ENCODE measurements at regions not wholly inside any gene's neighbourhood (a gene's known extent, or its start where the extent isn't known, plus 50 kb on each side); places are given as distances from the start of the nearest gene placed in this dataset.

GRCh38 chr12:84656705-84657104 is 255.9 kb downstream of the SLC6A15 start (continued):
- TF ChIP-seq CHD1 (IDR thresholded peaks at IDR 0.05; ENCODE audit: low read depth, low read length) (no peak), CREB1 (IDR thresholded peaks at IDR 0.05) (no peak), POLR2AphosphoS5 (IDR thresholded peaks at IDR 0.05; ENCODE audit: low read depth, low read length) (no peak), NANOG (IDR thresholded peaks at IDR 0.05; ENCODE audit: insufficient read depth, low read depth, low read length, poor library complexity, severe bottlenecking) (no peak)

All from H1 (cell line).